ENCODE measurements at regions not wholly inside any gene's neighbourhood (a gene's known extent, or its start where the extent isn't known, plus 50 kb on each side); places are given as distances from the start of the nearest gene placed in this dataset.

DNA sequence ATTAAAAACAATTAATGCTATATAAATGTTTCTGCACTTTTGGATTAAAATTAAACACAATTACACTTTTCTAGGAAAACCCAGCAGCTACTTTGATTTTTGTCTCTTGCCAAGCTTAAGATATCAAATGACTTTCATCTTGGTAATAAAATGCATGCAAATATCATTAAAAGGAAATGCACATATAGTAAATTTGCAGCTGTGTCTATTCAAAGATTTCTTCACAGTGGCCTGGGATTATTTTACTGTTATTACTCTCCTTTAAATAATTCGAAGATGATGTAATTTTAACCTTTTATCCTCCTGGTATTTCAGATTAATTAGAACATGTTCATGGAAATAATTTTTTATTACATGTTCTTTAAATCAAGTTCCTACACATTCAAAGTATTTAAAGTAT lies 529.5 kb upstream of the RGMB start:
- TF ChIP-seq, protein P1, sequence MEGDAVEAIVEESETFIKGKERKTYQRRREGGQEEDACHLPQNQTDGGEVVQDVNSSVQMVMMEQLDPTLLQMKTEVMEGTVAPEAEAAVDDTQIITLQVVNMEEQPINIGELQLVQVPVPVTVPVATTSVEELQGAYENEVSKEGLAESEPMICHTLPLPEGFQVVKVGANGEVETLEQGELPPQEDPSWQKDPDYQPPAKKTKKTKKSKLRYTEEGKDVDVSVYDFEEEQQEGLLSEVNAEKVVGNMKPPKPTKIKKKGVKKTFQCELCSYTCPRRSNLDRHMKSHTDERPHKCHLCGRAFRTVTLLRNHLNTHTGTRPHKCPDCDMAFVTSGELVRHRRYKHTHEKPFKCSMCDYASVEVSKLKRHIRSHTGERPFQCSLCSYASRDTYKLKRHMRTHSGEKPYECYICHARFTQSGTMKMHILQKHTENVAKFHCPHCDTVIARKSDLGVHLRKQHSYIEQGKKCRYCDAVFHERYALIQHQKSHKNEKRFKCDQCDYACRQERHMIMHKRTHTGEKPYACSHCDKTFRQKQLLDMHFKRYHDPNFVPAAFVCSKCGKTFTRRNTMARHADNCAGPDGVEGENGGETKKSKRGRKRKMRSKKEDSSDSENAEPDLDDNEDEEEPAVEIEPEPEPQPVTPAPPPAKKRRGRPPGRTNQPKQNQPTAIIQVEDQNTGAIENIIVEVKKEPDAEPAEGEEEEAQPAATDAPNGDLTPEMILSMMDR (IDR thresholded peaks at IDR 0.05; ENCODE audit: control insufficient read depth, extremely low read depth, insufficient read depth): no peak
- DNase-seq (ENCODE audit: low read depth): no peak
- no peak overlapping the region for H3K4me3 ChIP-seq (ENCODE audit: low read depth, low read length)

DNA sequence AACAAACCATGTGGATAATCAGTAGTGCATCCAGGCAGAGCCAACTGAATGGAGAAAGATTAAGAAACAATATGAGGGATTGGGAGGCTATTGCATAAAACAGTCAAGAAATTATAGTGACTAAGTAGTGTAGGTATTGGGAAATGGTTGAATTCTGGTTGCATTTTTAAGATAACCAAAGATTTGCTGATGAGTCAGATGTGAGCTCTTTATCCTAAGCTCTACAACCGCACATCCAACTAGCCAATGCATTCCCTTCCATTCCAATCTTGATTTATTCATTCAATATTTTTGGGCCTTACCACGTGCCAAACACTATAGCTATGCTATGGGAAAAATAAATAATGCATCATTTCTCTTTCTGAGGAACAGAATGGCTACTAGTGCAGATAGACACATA lies 524.5 kb upstream of the RGMB start:
- TF ChIP-seq, protein P1 (IDR thresholded peaks at IDR 0.05; ENCODE audit: control insufficient read depth, extremely low read depth, insufficient read depth): no peak
- DNase-seq (ENCODE audit: low read depth): no peak
- H3K4me3 ChIP-seq (ENCODE audit: low read depth, low read length): no peak overlapping the region

DNA sequence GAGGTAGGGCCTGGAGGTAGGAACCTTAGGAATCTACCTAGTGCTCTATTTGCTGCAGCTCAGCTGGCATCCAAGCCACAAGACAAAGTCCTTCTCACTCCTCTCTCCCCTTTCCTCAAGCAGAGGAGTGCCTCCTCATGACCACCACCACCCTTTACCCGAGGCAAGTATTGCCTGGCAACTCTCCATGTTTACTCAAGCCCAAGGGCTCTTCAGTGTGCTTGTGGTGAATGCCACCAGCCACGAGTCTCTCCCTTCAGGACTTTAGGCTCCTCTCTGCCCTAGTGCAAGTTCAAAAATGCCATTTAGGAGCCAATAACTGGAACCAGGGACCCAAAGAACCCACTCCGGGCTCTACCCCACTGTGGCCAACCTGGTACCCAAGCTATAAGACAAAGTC lies 514.5 kb upstream of the RGMB start:
- no peak for DNase-seq (ENCODE audit: low read depth)
- TF ChIP-seq, protein P1 (IDR thresholded peaks at IDR 0.05; ENCODE audit: control insufficient read depth, extremely low read depth, insufficient read depth): no peak
- no peak overlapping the region for H3K4me3 ChIP-seq (ENCODE audit: low read depth, low read length)

DNA sequence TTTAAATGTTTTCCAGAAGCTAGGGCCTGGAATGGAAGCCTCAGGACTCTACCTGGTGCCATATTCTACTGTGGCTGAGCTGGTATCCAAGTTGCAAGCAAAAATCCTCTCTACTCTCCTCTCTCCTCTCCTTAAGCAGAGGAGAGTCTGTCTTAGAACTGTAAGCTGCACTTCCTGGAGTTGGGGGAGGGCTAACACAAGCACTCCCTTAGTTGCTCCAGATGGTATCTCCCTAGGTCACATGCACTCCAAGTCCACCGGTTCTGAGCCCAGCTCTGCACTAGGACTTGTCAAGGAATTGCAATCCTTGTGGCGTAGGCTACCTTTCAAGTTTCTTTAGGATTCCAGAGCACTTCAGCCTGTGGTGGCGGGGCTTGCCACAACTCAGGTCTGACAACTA lies 513.9 kb upstream of the RGMB start:
- no peak for DNase-seq (ENCODE audit: low read depth)
- TF ChIP-seq, protein P1 (IDR thresholded peaks at IDR 0.05; ENCODE audit: control insufficient read depth, extremely low read depth, insufficient read depth): no peak
- H3K4me3 ChIP-seq (ENCODE audit: low read depth, low read length): no peak overlapping the region

DNA sequence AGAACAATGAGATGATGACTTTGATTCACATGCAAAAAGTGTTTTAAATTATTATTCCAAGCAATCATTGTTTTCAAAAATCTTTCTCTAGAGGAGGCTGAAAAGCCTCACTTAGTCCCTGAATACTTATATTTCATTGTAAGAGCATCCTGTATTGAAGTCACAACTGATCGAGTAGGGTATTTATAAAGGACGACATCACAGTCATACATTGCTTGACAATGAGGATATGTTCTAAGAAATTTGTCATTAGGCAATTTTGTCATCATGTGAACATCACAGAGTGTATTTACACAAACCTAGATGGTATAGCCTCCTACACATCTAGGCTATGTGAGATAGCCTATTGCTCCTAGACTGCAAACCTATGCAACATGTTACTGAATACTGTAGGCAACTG lies 510.4 kb upstream of the RGMB start:
- TF ChIP-seq, protein P1 (IDR thresholded peaks at IDR 0.05; ENCODE audit: control insufficient read depth, extremely low read depth, insufficient read depth): no peak
- no peak overlapping the region for H3K4me3 ChIP-seq (ENCODE audit: low read depth, low read length)
- no peak for DNase-seq (ENCODE audit: low read depth)

DNA sequence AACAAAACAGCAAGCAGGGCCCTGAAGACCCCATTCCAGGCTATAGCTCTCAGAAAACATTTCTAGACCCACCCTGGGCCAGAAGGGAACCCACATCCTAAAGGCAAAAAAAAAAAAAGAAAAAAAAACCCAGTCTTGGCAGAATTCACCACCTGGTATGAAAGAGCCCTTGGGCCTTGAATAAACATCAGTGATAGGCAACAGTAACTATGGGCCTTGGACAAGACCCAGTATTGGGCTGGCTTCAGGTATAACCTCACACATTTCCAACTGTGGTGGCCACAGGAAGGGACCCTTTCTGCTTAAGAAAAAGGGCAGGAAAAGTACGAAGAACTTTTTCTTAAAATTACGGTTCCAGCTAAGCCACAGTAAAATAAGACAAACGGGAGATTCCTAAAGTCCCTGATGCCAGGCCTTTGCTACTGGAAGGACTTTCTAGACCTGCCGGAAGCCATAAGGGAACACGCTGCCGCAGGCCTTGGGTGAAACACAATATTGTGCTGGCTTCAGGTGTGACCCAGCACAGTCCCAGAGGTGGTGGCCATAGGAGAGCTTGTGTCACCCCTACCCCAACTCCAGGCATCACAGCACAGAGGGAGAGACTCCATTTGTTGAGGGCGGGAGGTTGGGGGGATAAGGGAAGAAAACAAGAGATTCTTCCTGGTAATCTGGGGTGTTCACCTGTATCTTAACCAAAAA lies 505.2 kb upstream of the RGMB start:
- H3K4me3 ChIP-seq (ENCODE audit: low read depth, low read length): no peak overlapping the region
- TF ChIP-seq, protein P1 (IDR thresholded peaks at IDR 0.05; ENCODE audit: control insufficient read depth, extremely low read depth, insufficient read depth): no peak
- DNase-seq (ENCODE audit: low read depth): no peak

DNA sequence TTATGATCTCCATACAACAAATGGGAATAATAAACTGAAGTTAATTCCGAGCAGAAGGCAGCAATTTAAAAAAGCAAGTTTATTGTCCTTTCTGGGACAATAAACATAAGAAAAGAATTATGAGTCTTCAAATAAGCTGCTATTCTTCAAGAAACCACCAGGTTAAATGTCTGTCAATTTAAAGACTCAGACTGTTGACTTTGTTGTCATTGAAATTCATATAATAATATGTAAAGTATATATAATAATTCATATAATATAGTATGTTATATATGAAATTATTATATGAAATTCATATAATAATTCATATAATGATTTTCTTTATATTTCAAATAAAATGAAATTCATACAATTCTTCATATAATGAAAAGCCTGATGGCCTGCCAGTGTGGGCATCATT lies 497.5 kb upstream of the RGMB start:
- TF ChIP-seq, protein P1 (IDR thresholded peaks at IDR 0.05; ENCODE audit: control insufficient read depth, extremely low read depth, insufficient read depth): no peak
- no peak overlapping the region for H3K4me3 ChIP-seq (ENCODE audit: low read depth, low read length)
- no peak for DNase-seq (ENCODE audit: low read depth)

Measured in LNCaP clone FGC (cell line).